Lower lobe of right lung (tissue), 2 donors: ENCODE measurements at regions not wholly inside any gene's neighbourhood (a gene's known extent, or its start where the extent isn't known, plus 50 kb on each side); places are given as distances from the start of the nearest gene placed in this dataset.

Experiments
- ATAC-seq, 2 donors: fragments of 200-7000 bp; cut with Tn5 transposase; one replicate each; pipeline ENCODE4 v1.9.1; 2020 to 2022; ENCODE audit warnings: mild to moderate bottlenecking in 2 of 2, moderate library complexity in 2 of 2
- DNase-seq: peaks from one replicate; pipeline ENCODE4 v3.0.0-alpha.2; 2020
- H3K27ac ChIP-seq: fragments of 200-600 bp; one replicate; pipeline ENCODE4 v1.8.0; 2022
- H3K27me3 ChIP-seq: fragments of 200-600 bp; one replicate; pipeline ENCODE4 v1.8.0; 2022; ENCODE audit warnings: low read depth
- H3K36me3 ChIP-seq: fragments of 200-600 bp; one replicate; pipeline ENCODE4 v1.8.0; 2022; ENCODE audit warnings: mild to moderate bottlenecking
- H3K4me1 ChIP-seq: fragments of 200-600 bp; one replicate; pipeline ENCODE4 v1.8.0; 2022
- H3K4me3 ChIP-seq: fragments of 200-600 bp; one replicate; pipeline ENCODE4 v1.8.0; 2022; ENCODE audit warnings: mild to moderate bottlenecking
- H3K9me3 ChIP-seq: fragments of 200-600 bp; one replicate; pipeline ENCODE4 v1.8.0; 2022
- CTCF ChIP-seq: fragments of 200-600 bp; IDR thresholded peaks from one replicate; pipeline ENCODE4 v1.8.0; 2022; ENCODE audit warnings: antibody characterized with exemption, mild to moderate bottlenecking
- intact Hi-C: fragments of 100-400 bp; cut with DNase I; formaldehyde crosslinking; loops from one replicate; pipeline ENCODE4 v1.11.0; 2022
- donor health status: DM: no; HTN: yes; CAD: no; lungs with severe emphysema.

GRCh38 chr5:153900703-153901395 lies 137.9 kb downstream of the FAM114A2 start:
- no peaks in the 10 kb centered on the region for H3K36me3 ChIP-seq
- intact Hi-C loops = no loop called here
- no peak overlapping the region for H3K27ac ChIP-seq
- ATAC-seq (no peak), DNase-seq (no peak)
- no peak overlapping the region for H3K4me3 ChIP-seq
- H3K4me1 ChIP-seq = no peaks in the 10 kb centered on the region
- no peak for TF ChIP-seq CTCF
- H3K27me3 ChIP-seq = no peaks in the 10 kb centered on the region
- H3K9me3 ChIP-seq = no peaks in the 10 kb centered on the region

DNA sequence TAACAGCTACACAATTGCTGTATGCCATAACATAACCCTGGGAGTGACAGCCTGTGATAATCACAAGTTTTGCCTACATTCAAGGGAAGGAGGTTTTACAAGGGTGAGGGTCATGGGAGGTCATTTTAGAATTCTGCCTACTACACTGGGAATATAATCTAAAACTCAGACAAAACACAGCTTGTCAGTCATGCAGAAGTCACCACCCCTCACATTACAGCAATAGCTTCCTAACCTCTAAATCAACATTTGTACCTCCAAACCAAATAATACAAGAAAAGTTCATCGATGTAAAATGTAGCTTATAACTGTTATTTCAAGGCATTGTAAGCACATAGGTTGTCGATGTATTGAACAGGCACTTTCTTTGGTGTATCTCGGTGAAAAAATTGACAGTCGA lies 139.0 kb downstream of the FAM114A2 start:
- TF ChIP-seq CTCF = no peak
- Histone ChIP-seq H3K4me1 (no peaks in the 10 kb centered on the region), H3K9me3 (no peaks in the 10 kb centered on the region), H3K4me3 (no peak overlapping the region), H3K27me3 (no peaks in the 10 kb centered on the region), H3K36me3 (no peaks in the 10 kb centered on the region), H3K27ac (no peak overlapping the region)
- no peak for ATAC-seq
- no peak for DNase-seq
- intact Hi-C loops = no loop called here

GRCh38 chr5:153896701-153897100 lies 142.0 kb downstream of the FAM114A2 start:
- DNase-seq (no peak), ATAC-seq (peak; percentile 41 to 70)
- Histone ChIP-seq H3K4me1 (no peaks in the 10 kb centered on the region), H3K9me3 (no peaks in the 10 kb centered on the region), H3K36me3 (no peaks in the 10 kb centered on the region), H3K27me3 (no peaks in the 10 kb centered on the region), H3K27ac (no peak overlapping the region), H3K4me3 (no peak overlapping the region)
- TF ChIP-seq CTCF = no peak
- intact Hi-C loops = no loop called here

DNA sequence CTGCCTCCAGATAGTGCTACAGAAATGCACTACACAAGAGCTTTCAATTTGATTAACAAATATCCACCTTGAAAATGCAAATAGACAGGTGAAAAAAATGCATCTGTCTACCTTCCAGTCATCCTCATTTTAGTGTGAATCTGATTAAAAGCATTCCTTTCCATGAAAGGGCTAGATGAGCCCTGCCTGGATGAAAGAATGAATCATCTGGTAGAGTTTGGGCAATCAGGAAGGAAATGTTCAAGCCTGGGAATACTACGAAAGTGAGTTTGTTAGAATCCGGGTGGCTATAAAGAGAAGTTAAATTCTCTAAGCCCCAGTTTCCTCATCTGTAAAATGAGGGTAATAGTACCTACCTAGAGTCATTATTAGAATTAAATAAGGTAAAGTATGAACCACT lies 142.6 kb downstream of the FAM114A2 start:
- ATAC-seq (no peak), DNase-seq (no peak)
- H3K4me1 ChIP-seq = no peaks in the 10 kb centered on the region
- H3K27ac ChIP-seq = no peak overlapping the region
- intact Hi-C loops = no loop called here
- no peak overlapping the region for H3K4me3 ChIP-seq
- TF ChIP-seq CTCF = no peak
- no peaks in the 10 kb centered on the region for H3K27me3 ChIP-seq
- no peaks in the 10 kb centered on the region for H3K36me3 ChIP-seq
- H3K9me3 ChIP-seq = no peaks in the 10 kb centered on the region

DNA sequence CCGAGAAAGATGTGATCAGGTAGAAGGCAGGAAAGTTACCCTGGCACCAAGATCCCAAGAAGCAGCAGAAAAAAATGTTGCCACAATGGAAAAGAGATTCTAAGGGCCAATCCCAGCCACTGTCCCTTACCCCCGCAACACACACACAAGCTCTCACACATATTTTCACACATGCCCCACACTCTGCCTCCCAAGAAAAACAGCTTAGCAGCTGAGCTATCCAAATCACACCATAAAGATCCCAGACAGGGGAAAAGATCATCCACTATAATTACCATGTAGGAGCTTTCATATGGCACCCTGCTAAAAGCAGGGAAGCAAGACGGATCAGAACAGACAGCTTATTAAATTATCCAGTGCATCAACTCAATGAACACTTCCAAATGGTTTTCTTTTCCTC lies 143.4 kb downstream of the FAM114A2 start:
- no peak for TF ChIP-seq CTCF
- ATAC-seq (no peak), DNase-seq (no peak)
- no peaks in the 10 kb centered on the region for H3K9me3 ChIP-seq
- intact Hi-C loops = no loop called here
- H3K4me3 ChIP-seq = no peak overlapping the region
- no peak overlapping the region for H3K27ac ChIP-seq
- no peaks in the 10 kb centered on the region for H3K4me1 ChIP-seq
- no peaks in the 10 kb centered on the region for H3K27me3 ChIP-seq
- no peaks in the 10 kb centered on the region for H3K36me3 ChIP-seq
